Nephron progenitor cell (in vitro differentiated cells): ENCODE measurements at regions not wholly inside any gene's neighbourhood (a gene's known extent, or its start where the extent isn't known, plus 50 kb on each side); places are given as distances from the start of the nearest gene placed in this dataset.

Experiments
- DNase-seq: peaks from one replicate; pipeline ENCODE4 v3.0.0; 2021
- H3K27ac Mint-ChIP-seq: 2 replicates; pipeline ENCODE4 v1.8.0; 2021; ENCODE audit warnings: mild to moderate bottlenecking, moderate library complexity, mixed read lengths
- H3K27me3 Mint-ChIP-seq: 2 replicates; pipeline ENCODE4 v1.8.0; 2021; ENCODE audit warnings: mild to moderate bottlenecking, low read depth, mixed read lengths; ENCODE audit not compliant: poor library complexity
- H3K36me3 Mint-ChIP-seq: 2 replicates; pipeline ENCODE4 v1.8.0; 2021; ENCODE audit warnings: low read depth, mixed read lengths
- H3K4me1 Mint-ChIP-seq: 2 replicates; pipeline ENCODE4 v1.8.0; 2021; ENCODE audit warnings: mixed read lengths
- H3K4me3 Mint-ChIP-seq: 2 replicates; pipeline ENCODE4 v1.8.0; 2021; ENCODE audit warnings: mild to moderate bottlenecking, moderate library complexity, mixed read lengths
- H3K9me3 Mint-ChIP-seq: 2 replicates; pipeline ENCODE4 v1.8.0; 2021; ENCODE audit warnings: mild to moderate bottlenecking, moderate library complexity, mixed read lengths
- CTCF ChIP-seq: fragments of 200-600 bp; sonication (generic); IDR thresholded peaks from 2 replicates; pipeline ENCODE4 v1.5.0; 2021; ENCODE audit warnings: antibody characterized with exemption

- Mint-ChIP-seq H3K4me3 (no peak overlapping the region), H3K36me3 (no peaks in the 10 kb centered on the region), H3K27ac (no peak overlapping the region), H3K4me1 (no peaks in the 10 kb centered on the region), H3K27me3 (peaks cover 8% of the 10 kb centered on the region), H3K9me3 (peaks cover 5% of the 10 kb centered on the region)
- no peak for DNase-seq
- TF ChIP-seq CTCF: no peak
Measured at GRCh38 chr7:131265227-131265626, 62.4 kb upstream of the MKLN1 start.

GRCh38 chr7:131267631-131268030, 60.0 kb upstream of the MKLN1 start:
- H3K4me1 Mint-ChIP-seq: no peaks in the 10 kb centered on the region
- H3K27me3 Mint-ChIP-seq: peaks cover 8% of the 10 kb centered on the region
- H3K27ac Mint-ChIP-seq: no peak overlapping the region
- H3K4me3 Mint-ChIP-seq: no peak overlapping the region
- H3K36me3 Mint-ChIP-seq: no peaks in the 10 kb centered on the region
- peaks cover 8% of the 10 kb centered on the region for H3K9me3 Mint-ChIP-seq
- no peak for DNase-seq
- TF ChIP-seq CTCF: no peak

- no peak overlapping the region for H3K4me3 Mint-ChIP-seq
- H3K4me1 Mint-ChIP-seq: no peaks in the 10 kb centered on the region
- no peak for TF ChIP-seq CTCF
- H3K36me3 Mint-ChIP-seq: no peaks in the 10 kb centered on the region
- peaks cover 8% of the 10 kb centered on the region for H3K9me3 Mint-ChIP-seq
- DNase-seq: no peak
- H3K27ac Mint-ChIP-seq: no peak overlapping the region
- H3K27me3 Mint-ChIP-seq: peaks cover 13% of the 10 kb centered on the region
Measured at GRCh38 chr7:131268906-131269305, 58.8 kb upstream of the MKLN1 start.

- Mint-ChIP-seq H3K36me3 (no peaks in the 10 kb centered on the region), H3K9me3 (peaks cover 8% of the 10 kb centered on the region), H3K27ac (no peak overlapping the region), H3K27me3 (peaks cover 9% of the 10 kb centered on the region), H3K4me3 (no peak overlapping the region), H3K4me1 (peaks cover 7% of the 10 kb centered on the region)
- no peak for TF ChIP-seq CTCF
- no peak for DNase-seq
Measured at GRCh38 chr7:131272086-131272485, 55.6 kb upstream of the MKLN1 start.

- TF ChIP-seq CTCF: no peak
- H3K9me3 Mint-ChIP-seq: peaks cover 4% of the 10 kb centered on the region
- no peak overlapping the region for H3K4me3 Mint-ChIP-seq
- no peak overlapping the region for H3K27ac Mint-ChIP-seq
- peaks cover 7% of the 10 kb centered on the region for H3K4me1 Mint-ChIP-seq
- H3K36me3 Mint-ChIP-seq: no peaks in the 10 kb centered on the region
- no peak for DNase-seq
- H3K27me3 Mint-ChIP-seq: peaks cover 9% of the 10 kb centered on the region
Measured at GRCh38 chr7:131274986-131275385, 52.7 kb upstream of the MKLN1 start.

- no peak for DNase-seq
- Mint-ChIP-seq H3K4me1 (peaks cover 7% of the 10 kb centered on the region), H3K4me3 (no peak overlapping the region), H3K9me3 (peaks cover under 1% of the 10 kb centered on the region), H3K36me3 (no peaks in the 10 kb centered on the region), H3K27ac (no peak overlapping the region), H3K27me3 (peaks cover 9% of the 10 kb centered on the region)
- TF ChIP-seq CTCF: no peak
Measured at GRCh38 chr7:131276190-131276589, 51.5 kb upstream of the MKLN1 start.
